Superior temporal gyrus (tissue), 1 donor: ENCODE measurements at regions not wholly inside any gene's neighbourhood (a gene's known extent, or its start where the extent isn't known, plus 50 kb on each side); places are given as distances from the start of the nearest gene placed in this dataset.
A peak's percentile ranks its signal among the peaks of the same experiment; 100 is the strongest.

ENCODE experiments used
- DNase-seq: peaks from one replicate; pipeline ENCODE4 v3.0.0-alpha.2; 2016; ENCODE audit errors: extremely low spot score

DNA sequence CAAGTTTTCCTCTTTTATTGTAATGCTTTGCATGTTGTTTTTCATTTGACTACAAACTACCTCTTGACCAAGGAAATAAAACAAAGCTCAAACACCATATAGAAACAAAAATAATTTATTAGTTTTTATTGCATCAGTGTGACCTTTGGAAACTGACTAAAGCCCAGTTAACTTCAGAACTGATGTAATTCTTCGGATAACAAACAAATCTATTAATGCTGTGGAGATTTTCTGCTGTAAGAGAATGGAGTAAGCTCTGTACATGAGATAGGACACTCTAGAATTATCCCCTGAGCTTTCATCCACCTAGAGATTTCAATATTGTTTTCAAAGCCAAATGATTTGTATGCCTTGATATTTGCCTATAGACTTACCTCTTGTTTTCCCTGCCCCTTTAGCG, 154.0 kb upstream of the KCNK2 start:
- DNase-seq: no peak

DNA sequence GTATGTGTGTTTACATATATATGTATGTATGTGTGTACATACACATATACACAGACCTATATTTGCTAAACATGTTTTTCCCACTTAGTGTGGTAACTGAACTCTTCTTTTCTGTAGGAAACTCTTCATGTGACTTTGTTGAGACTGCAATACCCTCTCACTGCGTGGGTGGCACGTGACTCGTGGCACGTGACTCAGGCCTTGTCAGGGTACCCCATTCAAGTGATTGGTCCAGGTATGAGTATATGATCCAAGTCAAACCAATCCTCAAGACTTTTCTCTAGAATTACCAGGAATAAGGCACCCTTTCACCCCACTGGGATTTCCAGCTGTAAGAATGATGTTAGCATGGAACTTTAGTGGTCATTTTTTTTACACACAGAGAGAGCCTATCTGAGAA, 149.2 kb upstream of the KCNK2 start:
- no peak for DNase-seq

DNA sequence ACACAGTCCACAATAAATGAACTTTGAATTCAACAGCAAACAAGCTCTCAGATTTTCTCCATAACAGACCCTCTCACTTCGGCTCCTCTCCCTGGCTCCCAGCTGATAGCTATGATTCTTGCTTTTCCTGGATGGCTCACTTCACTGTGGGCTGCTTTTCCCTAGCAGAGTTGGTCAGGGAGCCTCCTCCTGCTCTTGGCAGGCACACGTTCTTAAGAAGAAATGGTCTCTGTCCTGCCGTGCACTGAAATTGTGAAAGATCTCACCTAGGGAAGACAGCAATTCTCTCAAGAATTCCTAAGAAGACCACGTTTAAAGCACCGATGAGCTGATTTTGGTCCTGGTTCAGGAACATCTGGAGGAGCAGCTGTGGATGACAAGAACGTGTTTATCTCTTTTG, 148.5 kb upstream of the KCNK2 start:
- no peak for DNase-seq

DNA sequence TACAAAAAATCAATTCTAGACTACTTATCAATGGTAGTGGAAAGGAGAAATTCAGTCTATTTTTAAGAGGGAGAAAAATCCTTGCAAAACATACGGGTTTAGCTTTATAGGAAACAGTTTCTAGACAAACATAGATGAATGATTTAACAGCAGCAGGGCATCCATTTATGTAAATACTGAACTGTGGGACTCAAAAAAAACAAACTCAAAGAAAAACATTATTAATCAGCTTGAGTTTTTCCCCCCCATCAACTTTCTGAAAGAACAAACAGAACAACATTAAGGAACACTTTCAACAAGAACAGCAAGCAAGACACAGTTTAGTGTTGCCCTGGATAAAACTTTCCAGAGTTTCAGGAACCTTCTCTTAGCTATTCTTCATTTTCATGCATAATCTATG, 147.3 kb upstream of the KCNK2 start:
- no peak for DNase-seq

DNA sequence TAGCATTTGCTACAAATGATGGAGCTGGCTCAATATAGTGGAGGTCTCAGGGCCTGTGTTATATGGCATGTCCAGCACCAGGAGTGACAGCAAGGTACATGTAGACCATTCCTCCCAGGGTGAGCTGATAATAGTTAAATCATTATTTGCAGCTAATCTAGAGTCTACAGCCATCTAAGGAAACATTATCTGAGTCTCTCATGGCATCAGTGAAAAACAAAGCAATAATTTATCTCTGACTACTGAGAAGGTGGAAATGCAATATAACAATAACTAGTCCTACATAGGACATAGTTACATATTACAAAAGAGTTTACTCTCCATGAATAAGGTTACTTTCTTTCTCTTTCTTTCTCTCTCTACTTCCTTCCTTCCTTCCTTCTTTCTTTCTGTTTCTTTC, 143.4 kb upstream of the KCNK2 start:
- DNase-seq: no peak

DNA sequence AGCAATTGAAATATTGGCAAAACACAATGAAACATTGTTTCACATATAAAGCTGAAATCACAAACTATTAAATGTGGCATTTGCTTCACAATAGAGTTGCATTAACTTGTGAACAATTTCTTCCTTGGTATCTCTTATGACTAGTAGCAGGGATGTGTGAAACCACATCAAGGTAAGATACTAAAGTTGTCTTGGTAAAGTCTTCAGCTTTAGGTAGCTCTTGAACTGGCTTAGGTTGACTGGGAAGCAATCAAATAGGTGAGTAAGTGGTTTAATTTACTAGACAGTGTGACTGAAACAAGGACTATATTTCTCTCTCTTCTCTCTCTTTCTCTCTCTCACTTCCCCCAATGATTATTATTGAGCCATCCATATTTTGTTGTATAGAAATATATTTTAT, 141.5 kb upstream of the KCNK2 start:
- DNase-seq: no peak

DNA sequence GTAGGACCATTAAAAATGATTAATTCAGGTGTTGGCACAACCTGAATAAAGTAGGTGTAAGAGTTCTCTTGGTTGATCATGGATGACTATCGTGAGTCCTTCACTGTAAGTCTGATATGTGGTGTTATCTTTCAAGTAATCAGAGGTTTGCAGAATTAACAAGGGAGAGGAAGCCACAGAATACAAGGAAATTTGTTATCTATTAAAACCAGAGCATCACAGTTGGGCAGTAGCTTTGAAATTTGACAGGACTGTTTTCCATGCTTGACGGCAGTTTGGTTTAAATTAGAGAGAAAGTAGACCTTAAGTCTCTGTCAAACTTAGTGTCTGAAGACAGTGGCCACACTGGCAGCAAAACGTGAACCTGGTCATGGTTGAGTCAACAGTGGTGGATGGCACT, 139.5 kb upstream of the KCNK2 start:
- no peak for DNase-seq

DNA sequence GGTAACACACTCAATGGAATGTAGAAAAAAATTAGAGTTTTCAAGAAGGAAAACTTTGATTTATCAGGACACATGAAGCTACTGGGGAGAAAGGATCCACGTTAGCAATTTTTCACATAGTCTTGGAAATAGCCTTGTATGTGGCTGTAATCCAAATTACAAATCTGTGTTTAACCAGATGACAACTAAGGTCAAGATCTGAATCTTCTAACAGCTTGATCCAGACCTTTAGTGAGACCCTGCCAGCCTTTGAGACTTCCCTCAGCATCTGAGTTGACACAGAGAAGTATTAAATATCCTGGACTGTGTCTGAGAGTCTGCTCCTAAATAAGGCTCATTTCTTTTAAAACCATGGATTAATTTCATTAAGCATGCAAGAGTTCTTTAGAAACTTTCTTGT, 135.9 kb upstream of the KCNK2 start:
- no peak for DNase-seq

DNA sequence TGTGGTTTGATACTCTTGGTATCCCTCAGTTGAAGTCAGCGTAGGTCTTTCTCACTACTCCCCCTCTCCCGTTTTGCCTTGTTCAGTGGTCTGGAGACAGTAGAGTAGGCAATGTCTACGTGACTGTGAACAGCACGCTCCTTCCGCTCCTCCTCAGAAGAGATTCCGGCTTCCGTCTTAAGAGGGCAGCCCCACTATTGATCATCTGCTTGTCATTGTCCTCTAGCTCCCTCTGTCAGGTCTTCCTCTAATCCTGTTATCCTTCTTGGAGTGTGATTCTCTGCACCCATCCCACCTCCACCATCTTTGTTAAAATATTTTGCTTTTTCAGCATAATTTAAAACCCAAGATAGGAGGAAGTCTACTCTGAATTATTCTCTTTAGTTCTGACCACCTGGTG, 129.9 kb upstream of the KCNK2 start:
- no peak for DNase-seq

DNA sequence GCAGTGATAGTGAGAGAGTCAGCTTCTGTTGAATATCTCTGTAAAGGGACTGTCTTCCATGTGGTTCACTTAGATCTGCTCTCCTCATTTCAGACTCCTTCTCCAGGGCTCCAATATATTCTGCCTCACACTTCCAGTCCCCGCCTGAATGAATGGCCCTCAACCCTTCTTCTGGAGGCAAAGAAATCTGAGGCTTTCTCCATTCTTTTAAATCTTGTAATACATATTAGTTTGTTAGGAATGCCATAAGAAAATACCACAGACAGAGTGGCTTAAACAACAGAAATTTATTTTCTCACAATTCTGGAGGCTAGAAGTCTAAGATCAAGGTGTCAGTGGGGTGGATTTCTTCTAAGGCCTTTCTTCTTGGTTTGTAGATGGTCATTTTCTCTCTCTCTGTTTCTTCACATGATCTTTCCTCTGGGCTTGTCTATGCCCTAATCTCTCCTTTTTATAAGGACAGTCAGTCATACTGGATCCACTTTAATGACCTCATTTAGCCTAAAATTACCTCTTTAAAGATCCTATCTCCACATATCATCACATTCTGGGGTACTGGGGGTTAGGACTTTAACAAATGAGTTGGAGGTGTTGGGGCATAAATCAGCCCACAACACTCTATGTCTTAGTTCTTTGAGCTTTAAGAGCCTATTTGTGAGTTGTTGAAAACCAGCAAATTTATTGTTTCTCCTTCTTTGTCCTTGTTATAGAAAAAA, 128.5 kb upstream of the KCNK2 start:
- DNase-seq: no peak

DNA sequence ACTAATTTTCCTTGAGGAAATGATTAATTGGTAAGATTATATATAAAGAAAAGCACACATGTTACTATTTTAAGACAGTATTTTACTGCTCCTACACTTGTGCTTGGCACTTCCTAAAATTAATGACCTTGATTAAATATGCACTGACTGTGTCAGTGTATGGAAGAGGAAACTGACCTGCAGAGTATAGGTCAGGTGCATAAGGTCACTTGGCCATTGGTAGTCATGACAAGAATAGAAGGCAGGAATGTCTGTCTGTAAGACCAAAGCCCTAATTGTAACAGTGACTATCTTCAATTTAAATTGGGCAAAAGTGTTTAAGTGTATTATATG, 128.0 kb upstream of the KCNK2 start:
- DNase-seq: no peak

DNA sequence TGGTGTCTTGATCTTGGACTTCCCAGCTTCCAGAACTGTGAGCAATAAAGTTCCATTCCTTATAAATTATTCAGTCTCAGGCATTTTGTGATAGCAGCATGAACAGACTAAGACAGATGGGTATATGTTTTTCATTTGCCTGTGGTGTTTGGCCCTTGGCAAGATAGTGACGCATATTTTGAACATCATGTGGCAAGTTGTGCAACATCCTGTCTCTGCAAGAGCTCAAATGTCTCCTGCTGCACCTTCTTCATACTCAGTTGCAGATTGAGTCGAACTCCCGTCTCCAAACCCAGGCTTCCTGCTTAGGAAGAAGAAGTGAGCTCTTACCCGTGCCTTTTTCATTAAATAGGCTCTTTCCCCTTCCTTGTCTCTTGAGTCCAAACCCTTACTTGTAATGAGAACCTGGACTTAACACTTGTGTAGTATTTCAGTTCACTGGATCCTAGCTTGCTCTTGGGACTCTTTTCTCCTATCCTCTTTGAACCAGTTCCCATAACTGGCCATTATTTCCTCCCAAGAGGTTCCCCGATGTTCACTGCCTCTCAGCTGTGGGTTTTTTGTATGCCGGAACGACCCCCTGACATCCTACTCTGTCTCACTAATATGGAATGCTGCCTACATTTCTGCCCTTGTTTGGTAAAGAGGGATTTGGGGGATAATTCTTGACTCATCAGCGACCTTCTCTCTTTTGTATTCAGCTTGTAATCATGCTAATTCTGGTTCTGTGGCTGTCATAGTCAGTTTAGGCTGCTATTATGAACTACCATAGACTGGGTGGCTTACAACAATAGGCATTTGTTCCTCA, 125.0 kb upstream of the KCNK2 start:
- no peak for DNase-seq

DNA sequence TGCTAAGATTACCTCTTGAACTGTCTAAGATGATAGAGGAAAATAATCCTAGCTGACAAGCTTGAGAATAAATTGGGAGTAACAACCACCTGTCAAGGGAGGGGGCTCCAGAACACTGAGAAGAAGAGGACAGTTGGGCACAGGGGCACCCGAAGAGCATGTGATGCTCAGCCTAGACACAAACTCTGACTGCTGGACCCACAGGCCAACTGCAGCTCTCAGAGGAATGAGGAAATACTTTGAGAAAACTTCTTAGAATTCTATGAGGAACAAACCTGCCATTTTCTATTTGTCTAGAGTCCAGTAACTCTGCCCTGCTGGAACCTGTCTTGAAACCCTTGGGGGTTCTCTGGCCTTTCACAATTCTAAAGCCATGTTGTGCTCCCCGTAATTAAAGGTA, 124.1 kb upstream of the KCNK2 start:
- DNase-seq: no peak

DNA sequence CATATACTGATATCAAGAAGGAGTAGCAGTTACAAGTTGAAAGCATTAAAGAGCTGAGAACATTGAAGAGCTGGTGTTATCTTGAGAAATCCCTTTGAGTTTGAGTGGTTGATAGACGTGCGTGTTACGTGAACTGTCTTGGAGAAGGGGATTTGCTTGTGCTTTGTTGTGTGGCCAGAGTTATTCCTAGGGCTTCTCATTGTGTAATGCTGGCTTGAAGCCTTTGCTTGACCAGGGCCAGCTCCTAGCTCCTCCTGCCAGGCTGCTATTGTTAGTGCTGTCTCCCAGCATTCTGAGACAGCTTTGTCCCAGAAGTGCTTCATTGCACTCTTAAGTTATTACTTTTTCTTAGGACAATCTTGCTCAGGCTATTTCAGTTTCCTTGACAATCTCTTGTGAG, 116.2 kb upstream of the KCNK2 start:
- peak; percentile 47 for DNase-seq

DNA sequence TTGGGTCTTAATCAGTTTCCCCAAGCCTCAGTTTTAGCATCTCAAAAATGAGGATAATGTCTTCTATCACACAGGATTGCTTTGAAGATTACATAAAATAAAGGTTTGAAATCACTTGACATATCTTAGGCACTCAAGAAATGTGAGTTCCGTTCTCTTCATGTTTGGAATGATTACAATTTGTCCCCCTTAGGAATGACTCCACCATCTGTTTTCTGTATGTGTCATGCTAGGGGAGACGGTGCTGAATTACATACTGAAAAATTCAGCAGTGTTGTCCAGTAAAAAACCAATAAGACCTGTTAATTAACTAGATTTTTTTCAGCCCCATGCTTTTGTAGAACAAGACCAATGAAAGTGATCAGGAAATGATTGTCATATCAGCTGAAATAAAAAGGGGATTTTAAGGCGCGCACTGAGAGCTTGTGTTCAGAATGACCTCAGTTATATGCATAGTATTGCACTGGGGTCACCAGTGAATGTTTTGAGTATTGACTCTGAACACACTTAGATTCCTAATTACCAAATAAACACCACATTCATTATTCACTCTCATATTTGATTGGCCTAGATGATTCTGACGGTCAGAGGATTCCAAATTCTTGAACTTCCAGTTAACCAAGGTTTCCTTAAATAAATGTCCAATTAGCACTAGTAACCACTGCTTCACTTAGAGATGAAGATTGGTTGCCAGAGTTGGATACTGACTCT, 114.5 kb upstream of the KCNK2 start:
- DNase-seq: no peak

DNA sequence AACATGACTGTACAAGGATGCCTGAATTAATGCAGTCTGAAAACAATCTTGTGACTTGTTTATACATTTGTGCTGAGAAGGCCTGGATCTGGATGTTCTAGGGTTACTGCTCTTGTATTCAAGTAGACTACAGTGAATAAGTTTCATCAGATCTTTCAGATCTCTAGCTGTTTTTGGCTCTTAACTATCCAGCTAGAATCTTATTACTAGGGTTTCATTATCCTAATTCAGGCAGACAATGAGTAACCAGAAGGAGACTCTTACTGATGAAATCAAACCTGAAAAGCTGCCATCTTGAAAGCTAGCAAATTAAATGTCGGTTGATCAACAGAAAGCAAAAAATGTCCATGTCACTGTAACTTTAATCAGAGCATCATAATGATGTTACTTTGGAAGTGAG, 112.5 kb upstream of the KCNK2 start:
- DNase-seq: no peak

DNA sequence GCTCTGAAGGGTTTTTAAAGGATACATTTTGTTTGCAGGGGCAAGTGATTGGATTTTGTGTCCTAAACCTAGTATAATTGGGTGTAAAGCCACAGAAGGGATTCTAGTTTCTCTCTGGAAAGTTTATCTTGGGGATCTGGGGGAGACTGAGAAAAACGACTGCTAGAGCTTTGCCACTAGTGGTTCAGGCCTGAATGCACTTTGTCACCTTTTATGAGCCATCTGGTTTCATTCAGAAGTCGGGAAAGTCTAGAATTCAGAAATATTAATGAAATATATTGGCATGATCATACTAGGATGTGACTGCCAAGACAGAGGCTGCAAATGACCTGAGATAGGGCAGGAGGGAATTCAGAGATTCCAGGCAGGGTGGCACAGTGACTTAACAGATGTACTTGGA, 111.5 kb upstream of the KCNK2 start:
- no peak for DNase-seq

DNA sequence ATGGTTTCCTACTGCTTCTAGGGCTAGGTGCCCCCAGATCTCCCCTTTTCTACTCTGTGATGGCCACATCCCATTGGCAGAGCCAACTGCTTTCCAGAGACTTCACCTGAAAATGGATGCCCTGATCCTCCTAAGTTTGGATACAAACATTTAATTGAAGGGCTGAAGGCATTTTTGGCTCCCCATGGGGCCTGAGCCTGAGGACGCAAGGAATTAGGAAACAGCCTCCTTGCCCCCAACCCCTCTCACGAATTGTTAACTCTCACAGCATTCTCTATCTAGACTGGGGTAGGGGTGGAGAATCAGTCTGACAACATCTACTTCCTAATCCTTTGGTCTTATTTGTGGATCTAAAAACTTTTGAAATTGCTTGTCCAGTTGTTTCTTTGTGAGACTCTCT, 108.5 kb upstream of the KCNK2 start:
- no peak for DNase-seq

DNA sequence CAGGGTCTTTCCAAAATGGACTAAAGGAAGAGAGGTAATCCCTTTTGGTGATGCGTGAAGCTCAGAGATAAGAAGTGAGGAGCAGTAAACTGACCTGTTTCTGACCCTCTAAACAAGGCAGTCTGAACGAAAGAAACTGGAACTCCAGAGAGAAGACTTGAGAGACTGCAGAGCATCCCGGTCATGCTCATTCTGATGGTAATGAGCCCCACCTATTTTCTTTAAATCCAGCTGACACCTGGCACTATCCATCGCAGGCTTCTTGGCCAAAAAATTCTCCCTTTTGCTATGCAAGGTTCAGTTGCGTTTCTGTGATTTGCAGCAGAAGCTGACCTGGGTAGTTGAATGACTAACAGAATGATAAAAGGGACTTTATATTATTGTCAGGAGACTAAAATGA, 105.9 kb upstream of the KCNK2 start:
- DNase-seq: no peak

DNA sequence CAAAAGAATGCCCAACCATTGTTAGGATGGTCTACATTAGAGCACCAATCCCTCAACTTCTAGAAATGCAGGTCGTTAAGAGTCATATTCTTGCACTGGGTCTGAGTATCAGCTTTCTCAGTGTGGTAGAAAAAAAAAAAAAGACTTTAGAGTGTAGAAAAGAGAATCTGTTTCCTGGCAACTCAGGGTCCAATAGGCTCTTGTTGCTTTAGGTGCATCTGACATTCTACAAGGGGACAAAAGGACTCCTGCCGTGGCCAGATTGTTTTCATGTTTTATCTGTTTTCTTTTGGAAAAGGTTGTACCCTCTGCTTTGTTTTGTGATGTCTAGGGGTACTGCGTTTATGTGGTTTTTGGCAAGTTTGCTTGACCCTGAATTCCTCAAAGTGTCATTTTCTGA, 105.4 kb upstream of the KCNK2 start:
- no peak for DNase-seq

DNA sequence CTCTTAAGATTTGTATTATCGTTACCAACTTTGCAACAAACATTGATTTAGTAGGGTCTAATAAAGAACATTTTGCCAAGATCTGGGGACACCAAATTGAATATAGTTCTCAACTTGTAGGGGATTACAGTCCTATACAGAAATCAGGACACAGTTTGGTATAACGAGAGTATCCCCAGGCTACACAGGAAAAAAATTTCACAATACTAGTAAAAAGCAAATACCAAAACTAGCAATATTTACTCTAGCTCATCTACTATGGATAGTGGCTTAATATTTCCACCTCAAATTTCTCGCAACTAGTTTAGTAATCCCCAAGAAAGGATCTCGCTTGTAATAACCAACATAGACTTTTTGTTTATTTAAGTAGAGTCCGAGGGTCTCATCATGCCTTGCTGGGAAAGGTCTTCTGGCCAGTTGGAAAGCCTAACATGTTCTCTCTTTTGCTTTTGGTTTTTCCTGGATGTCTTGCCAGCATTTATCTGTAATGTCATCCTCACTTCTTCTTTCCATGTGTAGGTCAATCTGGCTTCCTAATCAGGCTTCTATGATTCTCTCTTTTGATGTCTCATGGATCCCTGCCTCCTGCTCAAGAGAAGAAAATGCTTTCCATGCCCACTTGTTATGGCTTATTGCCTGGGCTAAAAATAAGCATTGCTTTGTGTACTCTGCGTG, 104.7 kb upstream of the KCNK2 start:
- no peak for DNase-seq

DNA sequence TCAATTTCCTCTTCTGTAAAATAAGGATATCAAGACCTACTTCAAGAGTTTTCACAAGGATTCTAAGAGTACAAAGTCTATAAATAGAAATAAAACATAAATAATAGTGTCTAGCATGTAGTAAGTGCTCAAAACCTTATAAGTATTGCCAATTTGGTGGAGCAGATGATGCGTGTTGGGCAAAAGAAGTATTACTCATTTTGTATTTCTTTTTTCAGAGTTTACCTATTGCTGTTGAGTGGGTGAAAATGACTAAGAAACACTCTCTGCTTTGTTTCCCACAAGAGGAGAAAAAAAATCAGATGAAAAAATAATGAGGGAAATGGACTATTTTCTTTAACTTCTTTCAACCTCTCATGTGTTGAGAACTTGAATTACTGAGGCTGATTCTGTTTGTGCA, 103.3 kb upstream of the KCNK2 start:
- no peak for DNase-seq

DNA sequence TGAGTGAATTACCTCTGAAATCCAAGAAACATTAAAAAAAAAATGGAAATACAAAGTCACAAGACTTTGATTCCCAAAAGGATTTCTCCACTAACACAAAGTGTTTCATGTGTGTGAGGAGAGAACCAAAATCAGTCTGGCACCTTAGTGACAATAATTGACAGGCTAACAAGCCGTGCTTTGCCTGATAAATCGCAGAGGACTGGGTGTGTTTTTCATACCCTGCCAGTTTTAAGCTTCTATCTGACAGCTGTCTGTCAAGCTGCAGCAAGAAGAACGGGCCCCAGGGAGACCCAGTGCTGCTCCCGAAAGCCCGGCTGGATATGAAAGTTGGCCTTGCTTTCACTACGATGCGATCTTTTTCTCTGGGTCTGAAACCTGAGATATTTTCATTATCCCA, 101.6 kb upstream of the KCNK2 start:
- no peak for DNase-seq
